ENCODE measurements at regions not wholly inside any gene's neighbourhood (a gene's known extent, or its start where the extent isn't known, plus 50 kb on each side); places are given as distances from the start of the nearest gene placed in this dataset.

DNA sequence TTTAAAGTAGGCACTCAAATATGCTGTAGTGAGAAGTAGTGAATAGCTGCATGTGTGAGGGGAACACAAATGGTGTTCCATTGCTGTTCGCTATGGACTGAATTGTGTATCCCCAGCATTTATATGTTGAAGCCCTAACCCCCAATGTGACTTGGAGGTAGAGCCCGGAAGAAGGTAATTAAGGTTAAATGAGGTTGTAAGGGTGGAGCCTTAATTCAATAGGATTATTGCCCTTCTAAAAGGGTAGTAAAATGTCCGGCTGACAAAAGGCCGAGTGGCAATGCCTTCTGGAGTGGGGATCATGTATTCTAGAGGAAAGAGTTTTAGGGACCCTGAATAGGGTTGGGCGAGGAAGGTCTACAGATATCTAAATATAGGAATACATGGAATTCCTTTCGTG is 168.9 kb upstream of the NUDT10 start:
- WGBS (ENCODE audit: insufficient coverage, insufficient replicate concordance, low lambda C conversion rate, missing lambda C conversion rate), result 20% methylated on average over 6 of the region's 6 CpGs
- Histone ChIP-seq H3K4me1 (ENCODE audit: control insufficient read depth, insufficient read depth, low read length) (no peaks in the 10 kb centered on the region), H3K4me3 (no peak overlapping the region), H3K27ac (ENCODE audit: control insufficient read depth, insufficient read depth) (no peak overlapping the region), H3K9me3 (replicated peaks; ENCODE audit: control insufficient read depth, insufficient read depth, low read length) (no peaks in the 10 kb centered on the region), H3K36me3 (ENCODE audit: control insufficient read depth in 2 of 2, insufficient read depth in 2 of 2, low read length in 1 of 2) (no peaks in the 10 kb centered on the region), H2AFZ (ENCODE audit: control insufficient read depth, low read depth, low read length) (no peak overlapping the region), H3K79me2 (ENCODE audit: control insufficient read depth, insufficient read depth, low read length) (no peaks in the 10 kb centered on the region), H4K20me1 (ENCODE audit: control insufficient read depth, insufficient read depth) (no peaks in the 10 kb centered on the region), H3K9ac (ENCODE audit: control insufficient read depth, insufficient read depth, low read length) (no peak overlapping the region), H3K4me2 (ENCODE audit: control insufficient read depth, insufficient read depth) (no peak overlapping the region), H3K27me3 (replicated peaks in 1 of 2; ENCODE audit: control insufficient read depth in 2 of 2, insufficient read depth in 2 of 2, low read length in 1 of 2) (no peaks in the 10 kb centered on the region)
- RAD21 ChIA-PET (ENCODE audit: unreplicated experiment), result no interaction called here
- SMC1A ChIA-PET (ENCODE audit: uncharacterized antibody, unreplicated experiment), result no interaction called here
- intact Hi-C loops (cut with micrococcal nuclease; ENCODE audit: unreplicated experiment), result no loop called here
- FAIRE-seq, result no peak
- DNase-seq (ENCODE audit: low read depth, low spot score), result no peak
- CTCF ChIA-PET, result no interaction called here
- in situ Hi-C loops (cut with MboI), result no loop called here
- TF ChIP-seq NR2F1 (conservative IDR thresholded peaks at IDR 0.05), result no peak
- TF ChIP-seq, protein P1, sequence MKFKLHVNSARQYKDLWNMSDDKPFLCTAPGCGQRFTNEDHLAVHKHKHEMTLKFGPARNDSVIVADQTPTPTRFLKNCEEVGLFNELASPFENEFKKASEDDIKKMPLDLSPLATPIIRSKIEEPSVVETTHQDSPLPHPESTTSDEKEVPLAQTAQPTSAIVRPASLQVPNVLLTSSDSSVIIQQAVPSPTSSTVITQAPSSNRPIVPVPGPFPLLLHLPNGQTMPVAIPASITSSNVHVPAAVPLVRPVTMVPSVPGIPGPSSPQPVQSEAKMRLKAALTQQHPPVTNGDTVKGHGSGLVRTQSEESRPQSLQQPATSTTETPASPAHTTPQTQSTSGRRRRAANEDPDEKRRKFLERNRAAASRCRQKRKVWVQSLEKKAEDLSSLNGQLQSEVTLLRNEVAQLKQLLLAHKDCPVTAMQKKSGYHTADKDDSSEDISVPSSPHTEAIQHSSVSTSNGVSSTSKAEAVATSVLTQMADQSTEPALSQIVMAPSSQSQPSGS (IDR thresholded peaks at IDR 0.05; ENCODE audit: low read length), result no peak
- TF ChIP-seq TCF7 (IDR thresholded peaks at IDR 0.05; ENCODE audit: borderline replicate concordance), result no peak
- TF ChIP-seq EZH2 (IDR thresholded peaks at IDR 0.05; ENCODE audit: borderline replicate concordance, control insufficient read depth, low read depth, low read length), result no peak
- no peak for TF ChIP-seq IKZF1 (conservative IDR thresholded peaks at IDR 0.05)
- TF ChIP-seq MTA3 (IDR thresholded peaks at IDR 0.05; ENCODE audit: borderline replicate concordance, low read length), result no peak
- TF ChIP-seq CHD4 (IDR thresholded peaks at IDR 0.05), result no peak
- TF ChIP-seq, protein P2, sequence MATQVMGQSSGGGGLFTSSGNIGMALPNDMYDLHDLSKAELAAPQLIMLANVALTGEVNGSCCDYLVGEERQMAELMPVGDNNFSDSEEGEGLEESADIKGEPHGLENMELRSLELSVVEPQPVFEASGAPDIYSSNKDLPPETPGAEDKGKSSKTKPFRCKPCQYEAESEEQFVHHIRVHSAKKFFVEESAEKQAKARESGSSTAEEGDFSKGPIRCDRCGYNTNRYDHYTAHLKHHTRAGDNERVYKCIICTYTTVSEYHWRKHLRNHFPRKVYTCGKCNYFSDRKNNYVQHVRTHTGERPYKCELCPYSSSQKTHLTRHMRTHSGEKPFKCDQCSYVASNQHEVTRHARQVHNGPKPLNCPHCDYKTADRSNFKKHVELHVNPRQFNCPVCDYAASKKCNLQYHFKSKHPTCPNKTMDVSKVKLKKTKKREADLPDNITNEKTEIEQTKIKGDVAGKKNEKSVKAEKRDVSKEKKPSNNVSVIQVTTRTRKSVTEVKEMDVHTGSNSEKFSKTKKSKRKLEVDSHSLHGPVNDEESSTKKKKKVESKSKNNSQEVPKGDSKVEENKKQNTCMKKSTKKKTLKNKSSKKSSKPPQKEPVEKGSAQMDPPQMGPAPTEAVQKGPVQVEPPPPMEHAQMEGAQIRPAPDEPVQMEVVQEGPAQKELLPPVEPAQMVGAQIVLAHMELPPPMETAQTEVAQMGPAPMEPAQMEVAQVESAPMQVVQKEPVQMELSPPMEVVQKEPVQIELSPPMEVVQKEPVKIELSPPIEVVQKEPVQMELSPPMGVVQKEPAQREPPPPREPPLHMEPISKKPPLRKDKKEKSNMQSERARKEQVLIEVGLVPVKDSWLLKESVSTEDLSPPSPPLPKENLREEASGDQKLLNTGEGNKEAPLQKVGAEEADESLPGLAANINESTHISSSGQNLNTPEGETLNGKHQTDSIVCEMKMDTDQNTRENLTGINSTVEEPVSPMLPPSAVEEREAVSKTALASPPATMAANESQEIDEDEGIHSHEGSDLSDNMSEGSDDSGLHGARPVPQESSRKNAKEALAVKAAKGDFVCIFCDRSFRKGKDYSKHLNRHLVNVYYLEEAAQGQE (IDR thresholded peaks at IDR 0.05; ENCODE audit: low read depth, low read length), result no peak
- TF ChIP-seq, protein P3, sequence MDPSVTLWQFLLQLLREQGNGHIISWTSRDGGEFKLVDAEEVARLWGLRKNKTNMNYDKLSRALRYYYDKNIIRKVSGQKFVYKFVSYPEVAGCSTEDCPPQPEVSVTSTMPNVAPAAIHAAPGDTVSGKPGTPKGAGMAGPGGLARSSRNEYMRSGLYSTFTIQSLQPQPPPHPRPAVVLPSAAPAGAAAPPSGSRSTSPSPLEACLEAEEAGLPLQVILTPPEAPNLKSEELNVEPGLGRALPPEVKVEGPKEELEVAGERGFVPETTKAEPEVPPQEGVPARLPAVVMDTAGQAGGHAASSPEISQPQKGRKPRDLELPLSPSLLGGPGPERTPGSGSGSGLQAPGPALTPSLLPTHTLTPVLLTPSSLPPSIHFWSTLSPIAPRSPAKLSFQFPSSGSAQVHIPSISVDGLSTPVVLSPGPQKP (IDR thresholded peaks at IDR 0.05; ENCODE audit: low read depth, low read length), result no peak
- TF ChIP-seq, protein P4, sequence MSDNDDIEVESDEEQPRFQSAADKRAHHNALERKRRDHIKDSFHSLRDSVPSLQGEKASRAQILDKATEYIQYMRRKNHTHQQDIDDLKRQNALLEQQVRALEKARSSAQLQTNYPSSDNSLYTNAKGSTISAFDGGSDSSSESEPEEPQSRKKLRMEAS (IDR thresholded peaks at IDR 0.05; ENCODE audit: low read depth, low read length), result no peak
- TF ChIP-seq MXI1 (IDR thresholded peaks at IDR 0.05; ENCODE audit: low read depth, low read length), result no peak
- no peak for TF ChIP-seq BCL11A (IDR thresholded peaks at IDR 0.05; ENCODE audit: low read depth, low read length)
- no peak for TF ChIP-seq SMAD5 (IDR thresholded peaks at IDR 0.05; ENCODE audit: low read depth)
- TF ChIP-seq BHLHE40 (IDR thresholded peaks at IDR 0.05; ENCODE audit: borderline replicate concordance in 1 of 2, low read depth in 2 of 2, low read length in 1 of 2), result no peak
- no peak for TF ChIP-seq ETV6 (conservative IDR thresholded peaks at IDR 0.05 in 1 of 2, IDR thresholded peaks at IDR 0.05 in 1 of 2; ENCODE audit: borderline replicate concordance in 1 of 2, low read depth in 1 of 2)
- no peak for TF ChIP-seq ATF7 (IDR thresholded peaks at IDR 0.05; ENCODE audit: low read depth)
- TF ChIP-seq, protein P5, sequence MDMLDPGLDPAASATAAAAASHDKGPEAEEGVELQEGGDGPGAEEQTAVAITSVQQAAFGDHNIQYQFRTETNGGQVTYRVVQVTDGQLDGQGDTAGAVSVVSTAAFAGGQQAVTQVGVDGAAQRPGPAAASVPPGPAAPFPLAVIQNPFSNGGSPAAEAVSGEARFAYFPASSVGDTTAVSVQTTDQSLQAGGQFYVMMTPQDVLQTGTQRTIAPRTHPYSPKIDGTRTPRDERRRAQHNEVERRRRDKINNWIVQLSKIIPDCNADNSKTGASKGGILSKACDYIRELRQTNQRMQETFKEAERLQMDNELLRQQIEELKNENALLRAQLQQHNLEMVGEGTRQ (IDR thresholded peaks at IDR 0.05; ENCODE audit: borderline replicate concordance, low read depth, low read length), result no peak
- TF ChIP-seq ESRRA (IDR thresholded peaks at IDR 0.05; ENCODE audit: low read length), result no peak
- no peak for TF ChIP-seq NFXL1 (IDR thresholded peaks at IDR 0.05; ENCODE audit: borderline replicate concordance)
- no TSS peak for BruUV-seq (replicated peaks)
- no peak for ATAC-seq
- POLR2A ChIA-PET, result no interaction called here

All from GM12878 (cell line).